ENCODE measurements at regions not wholly inside any gene's neighbourhood (a gene's known extent, or its start where the extent isn't known, plus 50 kb on each side); places are given as distances from the start of the nearest gene placed in this dataset.

DNA sequence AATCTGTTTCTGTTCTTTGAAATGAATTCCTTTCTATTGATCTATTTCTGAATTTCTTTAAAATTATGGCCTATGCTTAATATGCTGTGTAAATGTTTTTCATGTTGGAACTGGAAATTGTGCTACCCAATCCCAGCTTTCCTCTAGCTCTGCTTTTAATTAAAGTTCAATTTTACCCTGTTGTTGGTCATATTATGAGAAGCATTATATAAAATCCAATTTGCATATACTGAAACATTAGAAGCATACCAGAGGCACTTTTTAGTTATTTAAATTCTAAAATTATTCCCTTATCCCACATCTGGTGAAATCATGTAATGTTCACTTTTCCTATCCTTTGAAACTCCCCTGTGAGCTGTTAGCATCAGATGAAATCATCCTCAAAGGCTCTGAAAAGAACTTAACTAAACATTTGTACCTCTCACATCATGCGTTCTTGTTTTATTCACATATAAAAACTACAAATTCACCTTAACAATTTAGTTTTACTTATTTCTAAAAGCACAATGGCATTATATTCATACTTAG is 160.6 kb upstream of the COL21A1 start:
- DNase-seq, result no peak
- Histone ChIP-seq H3K4me3 (no peak overlapping the region), H3K4me1 (peaks cover 0 to 11% (median 0%) of the 10 kb centered on the region in 4 donors), H3K36me3 (no peaks in the 10 kb centered on the region), H3K27ac (no peak overlapping the region), H3K27me3 (no peaks in the 10 kb centered on the region), H3K9me3 (no peaks in the 10 kb centered on the region)
- intact Hi-C loops (cut with DNase I; ENCODE audit: low total_unique reads) (no loop called here), in situ Hi-C loops (cut with MboI; ENCODE audit: low pct_ligation_motif_present in 1 of 4, low pct_unique_long_range_greater_than_20kb in 1 of 4, low sequenced_read_pairs in 3 of 4) (no loop called here)
- TF ChIP-seq POLR2AphosphoS5 (IDR thresholded peaks at IDR 0.05) (no peak), POLR2A (IDR thresholded peaks at IDR 0.05) (no peak), EP300 (IDR thresholded peaks at IDR 0.05; ENCODE audit: low read depth) (no peak)
- TF ChIP-seq, protein P1, sequence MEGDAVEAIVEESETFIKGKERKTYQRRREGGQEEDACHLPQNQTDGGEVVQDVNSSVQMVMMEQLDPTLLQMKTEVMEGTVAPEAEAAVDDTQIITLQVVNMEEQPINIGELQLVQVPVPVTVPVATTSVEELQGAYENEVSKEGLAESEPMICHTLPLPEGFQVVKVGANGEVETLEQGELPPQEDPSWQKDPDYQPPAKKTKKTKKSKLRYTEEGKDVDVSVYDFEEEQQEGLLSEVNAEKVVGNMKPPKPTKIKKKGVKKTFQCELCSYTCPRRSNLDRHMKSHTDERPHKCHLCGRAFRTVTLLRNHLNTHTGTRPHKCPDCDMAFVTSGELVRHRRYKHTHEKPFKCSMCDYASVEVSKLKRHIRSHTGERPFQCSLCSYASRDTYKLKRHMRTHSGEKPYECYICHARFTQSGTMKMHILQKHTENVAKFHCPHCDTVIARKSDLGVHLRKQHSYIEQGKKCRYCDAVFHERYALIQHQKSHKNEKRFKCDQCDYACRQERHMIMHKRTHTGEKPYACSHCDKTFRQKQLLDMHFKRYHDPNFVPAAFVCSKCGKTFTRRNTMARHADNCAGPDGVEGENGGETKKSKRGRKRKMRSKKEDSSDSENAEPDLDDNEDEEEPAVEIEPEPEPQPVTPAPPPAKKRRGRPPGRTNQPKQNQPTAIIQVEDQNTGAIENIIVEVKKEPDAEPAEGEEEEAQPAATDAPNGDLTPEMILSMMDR (IDR thresholded peaks at IDR 0.05), result no peak
- WGBS, 2 donors (ENCODE audit: low coverage in 1 of 2), result 90 to 100% methylated on average over 1 of the region's 1 CpG

DNA sequence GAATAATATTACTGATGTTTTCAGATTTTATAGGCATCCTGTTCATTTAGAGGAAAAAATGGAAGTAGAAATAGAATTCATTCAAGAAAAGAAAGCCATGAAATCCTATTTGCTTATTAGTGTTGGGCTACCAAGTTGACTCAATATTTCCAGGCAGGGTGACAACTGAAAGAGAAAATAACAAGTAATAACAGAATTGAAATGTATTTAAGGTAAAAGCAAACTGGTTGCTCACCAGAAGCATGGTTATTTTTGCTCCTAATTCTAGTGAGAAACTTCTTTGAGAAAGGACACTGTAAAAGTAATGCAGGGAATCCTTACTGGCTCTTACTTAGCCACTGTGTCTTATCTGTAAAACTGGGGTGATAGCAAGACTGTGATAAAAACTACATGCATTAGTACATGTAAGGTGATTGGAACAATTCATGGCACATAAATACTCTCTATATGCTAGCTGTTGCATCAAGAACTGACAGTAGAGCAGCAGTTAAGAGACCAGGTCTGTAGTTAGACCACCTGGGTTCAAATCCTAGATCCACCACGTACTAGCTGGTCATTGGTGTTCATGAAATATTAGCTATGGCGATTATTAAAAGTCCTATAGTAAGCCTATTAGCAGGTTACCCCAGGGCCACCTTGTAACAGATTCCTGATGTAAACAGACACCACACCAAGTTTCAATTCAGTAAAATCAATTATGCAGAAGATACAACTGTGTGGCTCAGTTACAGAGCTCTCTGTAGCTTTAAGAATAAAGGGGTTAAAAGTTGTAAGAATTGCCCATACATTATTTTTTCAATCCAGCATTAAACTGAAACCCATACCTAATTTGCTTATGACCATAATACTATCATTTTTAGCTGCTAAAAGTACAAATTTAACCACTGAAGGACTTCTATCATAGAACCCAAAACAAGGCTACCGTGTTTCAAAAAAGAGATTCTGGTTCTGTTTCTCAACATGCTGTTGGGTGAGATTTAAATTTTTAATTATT is 159.2 kb upstream of the COL21A1 start:
- Histone ChIP-seq H3K4me3 (no peak overlapping the region), H3K27ac (no peak overlapping the region), H3K27me3 (no peaks in the 10 kb centered on the region), H3K36me3 (no peaks in the 10 kb centered on the region), H3K4me1 (peaks cover 0 to 11% (median 0%) of the 10 kb centered on the region in 4 donors), H3K9me3 (peaks cover 0 to under 1% of the 10 kb centered on the region in 2 donors)
- no peak for TF ChIP-seq EP300 (IDR thresholded peaks at IDR 0.05; ENCODE audit: low read depth)
- TF ChIP-seq POLR2A (IDR thresholded peaks at IDR 0.05), result no peak
- TF ChIP-seq, protein P1 (IDR thresholded peaks at IDR 0.05), result no peak
- intact Hi-C loops (cut with DNase I; ENCODE audit: low total_unique reads) (no loop called here), in situ Hi-C loops (cut with MboI; ENCODE audit: low pct_ligation_motif_present in 1 of 4, low pct_unique_long_range_greater_than_20kb in 1 of 4, low sequenced_read_pairs in 3 of 4) (no loop called here)
- 87 to 90% methylated on average over 1 to 3 of the region's 3 CpGs for WGBS, 2 donors (ENCODE audit: low coverage in 1 of 2)
- DNase-seq, result no peak

DNA sequence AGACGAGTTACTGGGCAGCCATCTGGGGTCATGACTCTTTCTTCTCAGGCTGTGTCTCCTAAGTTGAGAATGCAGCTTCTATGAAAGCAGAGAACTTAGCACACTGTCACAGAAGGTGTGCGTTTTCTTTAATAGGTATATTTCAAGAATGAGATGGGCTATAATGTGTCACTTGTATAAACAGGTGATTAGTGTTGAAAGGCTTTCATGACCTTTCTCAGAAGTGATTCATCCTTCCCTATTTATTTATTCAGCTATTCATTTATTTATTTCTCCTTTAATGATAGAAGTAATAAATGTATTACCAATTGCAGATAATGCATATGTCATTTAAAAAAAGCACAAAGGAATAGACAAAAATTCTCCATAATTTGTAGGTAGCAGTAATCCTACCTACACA is 157.2 kb upstream of the COL21A1 start:
- Histone ChIP-seq H3K27ac (peak overlapping the region in 3 of 4 donors; percentile 21 to 50 (median 44)), H3K27me3 (no peaks in the 10 kb centered on the region), H3K4me3 (no peak overlapping the region), H3K4me1 (peaks cover 0 to 18% (median 0%) of the 10 kb centered on the region in 4 donors), H3K9me3 (peaks cover 0 to 7% of the 10 kb centered on the region in 2 donors), H3K36me3 (no peaks in the 10 kb centered on the region)
- TF ChIP-seq EP300 (IDR thresholded peaks at IDR 0.05; ENCODE audit: low read depth) (no peak), POLR2AphosphoS5 (IDR thresholded peaks at IDR 0.05) (no peak)
- whole genome bisulfite sequencing, 2 donors (ENCODE audit: low coverage in 1 of 2), result 82 to 86% methylated on average over 2 of the region's 2 CpGs
- in situ Hi-C loops (cut with MboI; ENCODE audit: low pct_ligation_motif_present in 1 of 4, low pct_unique_long_range_greater_than_20kb in 1 of 4, low sequenced_read_pairs in 3 of 4), result no loop called here
- DNase-seq, result no peak
- intact Hi-C loops (cut with DNase I; ENCODE audit: low total_unique reads), result no loop called here

DNA sequence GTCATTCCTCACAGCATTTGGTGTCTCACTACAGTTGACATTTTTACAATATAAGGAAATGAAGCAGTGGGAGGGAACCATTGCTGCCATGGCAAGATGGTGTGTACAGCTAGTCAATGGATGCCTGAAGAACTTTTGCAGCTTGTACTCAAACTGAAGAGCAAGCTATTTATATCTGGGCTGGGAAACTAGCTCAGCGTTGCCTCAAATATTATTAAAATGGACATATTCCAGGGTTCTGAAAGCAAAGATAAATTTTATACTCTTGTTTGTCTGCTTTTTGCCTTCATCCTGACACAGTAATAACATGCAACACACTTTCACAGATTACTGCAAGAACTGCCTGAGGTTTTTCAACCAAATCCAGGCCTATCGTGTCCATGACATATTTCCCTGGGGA is 156.4 kb upstream of the COL21A1 start:
- peaks cover 0 to 7% of the 10 kb centered on the region in 2 donors for H3K9me3 ChIP-seq
- in situ Hi-C loops (cut with MboI; ENCODE audit: low pct_ligation_motif_present in 1 of 4, low pct_unique_long_range_greater_than_20kb in 1 of 4, low sequenced_read_pairs in 3 of 4) (no loop called here), intact Hi-C loops (cut with DNase I; ENCODE audit: low total_unique reads) (no loop called here)
- no peak overlapping the region for H3K4me3 ChIP-seq
- TF ChIP-seq POLR2AphosphoS5 (IDR thresholded peaks at IDR 0.05) (peak in 1 of 3 donors; percentile 5), EP300 (IDR thresholded peaks at IDR 0.05; ENCODE audit: low read depth) (no peak)
- no peak for DNase-seq
- no peaks in the 10 kb centered on the region for H3K36me3 ChIP-seq
- 73 to 82% methylated on average over 2 of the region's 2 CpGs for WGBS, 2 donors (ENCODE audit: low coverage in 1 of 2)
- peaks cover 0 to 24% (median 1%) of the 10 kb centered on the region in 4 donors for H3K4me1 ChIP-seq
- no peaks in the 10 kb centered on the region for H3K27me3 ChIP-seq
- peak overlapping the region in 3 of 4 donors; percentile 21 to 50 (median 44) for H3K27ac ChIP-seq

DNA sequence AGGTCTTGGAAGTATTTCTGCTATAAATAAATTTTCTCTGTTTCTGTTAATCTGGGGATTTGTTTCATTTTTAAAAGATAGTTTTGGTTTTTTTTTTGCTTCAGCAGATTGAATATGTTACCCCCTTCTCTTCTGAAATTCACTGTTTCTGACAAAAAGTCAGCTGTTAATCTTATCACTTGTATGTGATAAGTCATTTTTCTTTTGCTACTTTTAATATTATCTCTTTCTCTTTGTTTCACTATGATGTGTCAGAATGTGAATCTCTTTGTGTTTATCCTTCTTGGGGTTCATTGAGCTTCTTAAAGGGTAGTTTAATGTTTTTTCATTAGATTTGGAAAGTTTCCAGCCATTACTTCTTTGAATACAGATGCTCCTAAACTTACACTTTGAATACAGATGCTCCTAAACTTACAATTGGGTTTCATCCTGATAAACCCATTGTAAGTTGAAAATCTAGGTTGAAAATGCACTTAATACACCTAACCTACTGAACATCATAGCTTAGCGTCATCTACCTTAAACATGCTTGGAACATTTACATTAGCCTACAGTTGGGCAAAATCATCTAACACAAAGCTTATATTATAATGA is 154.2 kb upstream of the COL21A1 start:
- DNase-seq, result no peak
- H3K27me3 ChIP-seq, result no peaks in the 10 kb centered on the region
- H3K9me3 ChIP-seq, result peaks cover 0 to 7% of the 10 kb centered on the region in 2 donors
- H3K4me3 ChIP-seq, result no peak overlapping the region
- no peak overlapping the region for H3K27ac ChIP-seq
- TF ChIP-seq POLR2A (IDR thresholded peaks at IDR 0.05) (no peak), POLR2AphosphoS5 (IDR thresholded peaks at IDR 0.05) (no peak), EP300 (IDR thresholded peaks at IDR 0.05; ENCODE audit: low read depth) (no peak)
- TF ChIP-seq, protein P1 (IDR thresholded peaks at IDR 0.05), result no peak
- no peaks in the 10 kb centered on the region for H3K36me3 ChIP-seq
- in situ Hi-C loops (cut with MboI; ENCODE audit: low pct_ligation_motif_present in 1 of 4, low pct_unique_long_range_greater_than_20kb in 1 of 4, low sequenced_read_pairs in 3 of 4), result no loop called here
- intact Hi-C loops (cut with DNase I; ENCODE audit: low total_unique reads), result no loop called here
- WGBS, 2 donors (ENCODE audit: low coverage in 1 of 2), result 98 to 100% methylated on average over 1 of the region's 1 CpG
- peaks cover 0 to 24% (median 1%) of the 10 kb centered on the region in 4 donors for H3K4me1 ChIP-seq

Data from transverse colon (tissue), 4 donors.